A549 (cell line): ENCODE measurements at regions not wholly inside any gene's neighbourhood (a gene's known extent, or its start where the extent isn't known, plus 50 kb on each side); places are given as distances from the start of the nearest gene placed in this dataset.

Source experiments
- EP300 ChIP-seq, 2 experiments: fragments of >200 bp; sonication (Bioruptor Twin); formaldehyde crosslinking; IDR thresholded peaks; 2 replicates in 1 of 2; 3 replicates in 1 of 2; pipeline ENCODE4 v1.6.1; 2016 to 2017
- HDAC2 ChIP-seq: fragments of 200-600 bp; sonication (generic); IDR thresholded peaks from 2 replicates; pipeline ENCODE4 v1.6.1; 2016
- MAFK ChIP-seq: fragments of 450-650 bp; IDR thresholded peaks from 2 replicates; pipeline ENCODE4 v1.6.1; 2014; ENCODE audit not compliant: partially characterized antibody
- NR3C1 ChIP-seq: fragments of >200 bp; sonication (Bioruptor Twin); formaldehyde crosslinking; IDR thresholded peaks from 3 replicates; pipeline ENCODE4 v1.6.1; 2017
- POLR2A ChIP-seq: IDR thresholded peaks from 2 replicates; pipeline ENCODE4 v1.6.1; 2012; ENCODE audit warnings: mild to moderate bottlenecking, low read length
- RAD21 ChIP-seq, 2 experiments: fragments of >200 bp in 1 of 2; sonication (Bioruptor Twin) in 1 of 2; formaldehyde crosslinking in 1 of 2; IDR thresholded peaks in 1 of 2; conservative IDR thresholded peaks in 1 of 2; 2 replicates in 1 of 2; 3 replicates in 1 of 2; pipeline ENCODE4 v1.6.1; 2012 to 2018; ENCODE audit warnings: inconsistent platforms in 1 of 2
- SREBF2 ChIP-seq: fragments of 450-650 bp; IDR thresholded peaks from 2 replicates; pipeline ENCODE4 v1.6.1; 2014; ENCODE audit warnings: mild to moderate bottlenecking, moderate library complexity
- ZNF302 ChIP-seq: fragments of 250-450 bp; sonication (Bioruptor Pico); IDR thresholded peaks from 2 replicates; pipeline ENCODE4 v1.9.0; 2021; ENCODE audit warnings: inconsistent platforms, mild to moderate bottlenecking, moderate library complexity
- TF ChIP-seq, protein P1 (sequence below): fragments of >200 bp; sonication (Bioruptor Twin); formaldehyde crosslinking; IDR thresholded peaks from 3 replicates; pipeline ENCODE4 v1.5.1; 2016

DNA sequence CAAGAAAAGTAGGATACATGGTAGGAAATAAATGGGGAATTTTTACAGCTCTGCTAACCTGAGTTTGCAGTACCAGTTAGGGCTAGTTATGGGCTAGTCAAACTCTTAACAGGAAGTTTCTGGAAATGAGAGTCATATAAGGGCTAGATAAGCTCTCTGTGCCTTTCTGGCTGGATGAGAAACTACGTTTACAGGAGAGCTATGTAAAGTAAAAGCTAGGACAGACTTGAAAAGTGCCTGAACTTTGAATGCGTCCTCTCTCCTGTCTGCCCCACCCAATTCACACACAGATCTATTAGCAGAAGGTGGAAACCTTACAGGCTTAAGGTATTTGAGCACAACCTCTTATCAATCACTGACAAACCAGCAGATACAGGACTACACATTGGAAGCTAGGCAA, 167.1 kb downstream of the SNX19 start:
- TF ChIP-seq ZNF302 (no peak), NR3C1 (no peak), RAD21 (conservative IDR thresholded peaks at IDR 0.05 in 1 of 2, IDR thresholded peaks at IDR 0.05 in 1 of 2) (no peak), EP300 (IDR thresholded peaks at IDR 0.05) (no peak), MAFK (no peak), POLR2A (no peak), HDAC2 (no peak), SREBF2 (no peak)
- TF ChIP-seq, protein P1, sequence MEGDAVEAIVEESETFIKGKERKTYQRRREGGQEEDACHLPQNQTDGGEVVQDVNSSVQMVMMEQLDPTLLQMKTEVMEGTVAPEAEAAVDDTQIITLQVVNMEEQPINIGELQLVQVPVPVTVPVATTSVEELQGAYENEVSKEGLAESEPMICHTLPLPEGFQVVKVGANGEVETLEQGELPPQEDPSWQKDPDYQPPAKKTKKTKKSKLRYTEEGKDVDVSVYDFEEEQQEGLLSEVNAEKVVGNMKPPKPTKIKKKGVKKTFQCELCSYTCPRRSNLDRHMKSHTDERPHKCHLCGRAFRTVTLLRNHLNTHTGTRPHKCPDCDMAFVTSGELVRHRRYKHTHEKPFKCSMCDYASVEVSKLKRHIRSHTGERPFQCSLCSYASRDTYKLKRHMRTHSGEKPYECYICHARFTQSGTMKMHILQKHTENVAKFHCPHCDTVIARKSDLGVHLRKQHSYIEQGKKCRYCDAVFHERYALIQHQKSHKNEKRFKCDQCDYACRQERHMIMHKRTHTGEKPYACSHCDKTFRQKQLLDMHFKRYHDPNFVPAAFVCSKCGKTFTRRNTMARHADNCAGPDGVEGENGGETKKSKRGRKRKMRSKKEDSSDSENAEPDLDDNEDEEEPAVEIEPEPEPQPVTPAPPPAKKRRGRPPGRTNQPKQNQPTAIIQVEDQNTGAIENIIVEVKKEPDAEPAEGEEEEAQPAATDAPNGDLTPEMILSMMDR = no peak
